ENCODE measurements at regions not wholly inside any gene's neighbourhood (a gene's known extent, or its start where the extent isn't known, plus 50 kb on each side); places are given as distances from the start of the nearest gene placed in this dataset.
A peak's percentile ranks its signal among the peaks of the same experiment; 100 is the strongest.

GRCh38 chr4:119729835-119730670 is 101.4 kb upstream of the PDE5A start (continued):
- peak; percentile 15; the same call in 1 of the 2 replicates for TF ChIP-seq RXRB (CRISPR knock-in tag; IDR thresholded peaks at IDR 0.05; ENCODE audit: borderline replicate concordance)
- TF ChIP-seq KLF6 (CRISPR knock-in tag; IDR thresholded peaks at IDR 0.05): no peak
- no peak for TF ChIP-seq SIN3A (IDR thresholded peaks at IDR 0.05; ENCODE audit: borderline replicate concordance, low read depth, low read length)
- TF ChIP-seq ZUFSP (CRISPR knock-in tag; IDR thresholded peaks at IDR 0.05; ENCODE audit: borderline replicate concordance): no peak
- TF ChIP-seq MAZ (IDR thresholded peaks at IDR 0.05; ENCODE audit: borderline replicate concordance, low read depth, low read length): no peak
- no peak for TF ChIP-seq MAZ (CRISPR knock-in tag; IDR thresholded peaks at IDR 0.05; ENCODE audit: low read depth)
- no peak for TF ChIP-seq SCMH1 (CRISPR knock-in tag; IDR thresholded peaks at IDR 0.05; ENCODE audit: borderline replicate concordance)
- no peak for TF ChIP-seq HNRNPUL1 (IDR thresholded peaks at IDR 0.05; ENCODE audit: low read depth, low read length)
- TF ChIP-seq USF2 (IDR thresholded peaks at IDR 0.05; ENCODE audit: low read depth, low read length): no peak
- TF ChIP-seq USF2 (CRISPR knock-in tag; IDR thresholded peaks at IDR 0.05; ENCODE audit: borderline replicate concordance): no peak
- TF ChIP-seq ZNF552 (CRISPR knock-in tag; IDR thresholded peaks at IDR 0.05; ENCODE audit: borderline replicate concordance): no peak
- no peak for TF ChIP-seq ZBTB10 (CRISPR knock-in tag; IDR thresholded peaks at IDR 0.05; ENCODE audit: borderline replicate concordance)
- TF ChIP-seq IKZF4 (CRISPR knock-in tag; IDR thresholded peaks at IDR 0.05; ENCODE audit: borderline replicate concordance, low read depth, not compliant biosample characterization): no peak
- TF ChIP-seq ZNF883 (CRISPR knock-in tag; IDR thresholded peaks at IDR 0.05; ENCODE audit: not compliant biosample characterization): no peak
- no peak for TF ChIP-seq ZNF496 (CRISPR knock-in tag; IDR thresholded peaks at IDR 0.05; ENCODE audit: insufficient replicate concordance)
- TF ChIP-seq ZNF253 (CRISPR knock-in tag; IDR thresholded peaks at IDR 0.05; ENCODE audit: borderline replicate concordance): no peak
- peak; percentile 45; the same call in 1 of the 2 replicates for TF ChIP-seq MIER3 (CRISPR knock-in tag; IDR thresholded peaks at IDR 0.05; ENCODE audit: borderline replicate concordance)
- no peak for TF ChIP-seq MLXIP (CRISPR knock-in tag; IDR thresholded peaks at IDR 0.05; ENCODE audit: borderline replicate concordance)
- TF ChIP-seq ZNF879 (CRISPR knock-in tag; IDR thresholded peaks at IDR 0.05): no peak
